Liver (tissue), 7 donors: ENCODE measurements at regions not wholly inside any gene's neighbourhood (a gene's known extent, or its start where the extent isn't known, plus 50 kb on each side); places are given as distances from the start of the nearest gene placed in this dataset.

ENCODE experiments used
- DNase-seq: peaks from one replicate; pipeline ENCODE4 v3.0.0-alpha.2; 2017; ENCODE audit warnings: low spot score
- H3K27ac ChIP-seq, 2 donors: one replicate each; pipeline ENCODE4 v1.7.0; 2013; ENCODE audit warnings: inconsistent platforms in 2 of 2, low read length in 2 of 2, control low read depth in 1 of 2, low read depth in 1 of 2, mild to moderate bottlenecking in 1 of 2
- H3K27me3 ChIP-seq, 4 donors: one replicate each; pipeline versions ENCODE4 v1.6.1 to v1.7.0; 2013; ENCODE audit warnings: low read length in 3 of 4, inconsistent platforms in 1 of 4, mild to moderate bottlenecking in 1 of 4, moderate library complexity in 1 of 4; ENCODE audit not compliant: control insufficient read depth in 4 of 4, insufficient read depth in 4 of 4
- H3K36me3 ChIP-seq, 4 donors: one replicate each; pipeline versions ENCODE4 v1.6.1 to v1.7.0; 2013; ENCODE audit warnings: low read length in 3 of 4, mild to moderate bottlenecking in 3 of 4, low read depth in 1 of 4, moderate library complexity in 1 of 4; ENCODE audit not compliant: control insufficient read depth in 4 of 4, insufficient read depth in 3 of 4
- H3K4me1 ChIP-seq, 4 donors: one replicate each; pipeline versions ENCODE4 v1.6.1 to v1.7.0; 2013; ENCODE audit warnings: low read length in 3 of 4, mild to moderate bottlenecking in 3 of 4, moderate library complexity in 1 of 4; ENCODE audit not compliant: control insufficient read depth in 4 of 4, insufficient read depth in 4 of 4
- H3K4me3 ChIP-seq, 3 donors: one replicate each; pipeline versions ENCODE4 v1.6.1 to v1.7.0; 2013; ENCODE audit warnings: low read length in 3 of 3, control low read depth in 1 of 3, low read depth in 1 of 3, mild to moderate bottlenecking in 1 of 3
- H3K9ac ChIP-seq, 2 donors: one replicate each; pipeline ENCODE4 v1.7.0; 2013; ENCODE audit warnings: low read length in 2 of 2, mild to moderate bottlenecking in 2 of 2, moderate library complexity in 2 of 2, control low read depth in 1 of 2, low read depth in 1 of 2
- H3K9me3 ChIP-seq, 4 donors: one replicate each; pipeline versions ENCODE4 v1.6.1 to v1.7.0; 2013; ENCODE audit warnings: low read length in 3 of 4; ENCODE audit not compliant: control insufficient read depth in 4 of 4
- ATF3 ChIP-seq: IDR thresholded peaks from 2 replicates; pipeline ENCODE4 v1.6.1; 2016; ENCODE audit warnings: antibody characterized with exemption
- EGR1 ChIP-seq, 2 donors: IDR thresholded peaks; 2 replicates each; pipeline ENCODE4 v1.6.1; 2016 to 2018; ENCODE audit warnings: antibody characterized with exemption in 2 of 2, low read depth in 2 of 2
- FOXA1 ChIP-seq: IDR thresholded peaks from 2 replicates; pipeline ENCODE4 v1.6.1; 2016; ENCODE audit warnings: antibody characterized with exemption
- FOXA2 ChIP-seq: IDR thresholded peaks from 2 replicates; pipeline ENCODE4 v1.6.1; 2016; ENCODE audit warnings: antibody characterized with exemption
- GABPA ChIP-seq, 2 donors: IDR thresholded peaks in 1 of 2; conservative IDR thresholded peaks in 1 of 2; 2 replicates each; pipeline ENCODE4 v1.6.1; 2016; ENCODE audit warnings: antibody characterized with exemption in 2 of 2, mild to moderate bottlenecking in 1 of 2, moderate library complexity in 1 of 2
- HNF4A ChIP-seq, 2 donors: conservative IDR thresholded peaks; 2 replicates each; pipeline ENCODE4 v1.6.1; 2016; ENCODE audit warnings: antibody characterized with exemption in 2 of 2, mild to moderate bottlenecking in 2 of 2
- HNF4G ChIP-seq: IDR thresholded peaks from 2 replicates; pipeline ENCODE4 v1.6.1; 2016; ENCODE audit warnings: antibody characterized with exemption
- JUND ChIP-seq, 2 donors: IDR thresholded peaks; 2 replicates each; pipeline ENCODE4 v1.6.1; 2016; ENCODE audit warnings: antibody characterized with exemption in 2 of 2
- MAX ChIP-seq: IDR thresholded peaks from 2 replicates; pipeline ENCODE4 v1.6.1; 2016; ENCODE audit warnings: antibody characterized with exemption
- NR2F2 ChIP-seq: IDR thresholded peaks from 2 replicates; pipeline ENCODE4 v1.6.1; 2016; ENCODE audit warnings: antibody characterized with exemption
- RAD21 ChIP-seq, 2 donors: IDR thresholded peaks; 2 replicates each; pipeline ENCODE4 v1.6.1; 2016; ENCODE audit warnings: antibody characterized with exemption in 2 of 2, mild to moderate bottlenecking in 2 of 2
- REST ChIP-seq: IDR thresholded peaks from 2 replicates; pipeline ENCODE4 v1.6.1; 2016; ENCODE audit warnings: antibody characterized with exemption, mild to moderate bottlenecking
- RXRA ChIP-seq, 2 donors: IDR thresholded peaks; 2 replicates each; pipeline ENCODE4 v1.6.1; 2017 to 2018; ENCODE audit warnings: antibody characterized with exemption in 2 of 2, mild to moderate bottlenecking in 1 of 2
- SP1 ChIP-seq: IDR thresholded peaks from 2 replicates; pipeline ENCODE4 v1.6.1; 2018; ENCODE audit warnings: antibody characterized with exemption, mild to moderate bottlenecking
- TAF1 ChIP-seq: conservative IDR thresholded peaks from 2 replicates; pipeline ENCODE4 v1.6.1; 2016; ENCODE audit warnings: antibody characterized with exemption, mild to moderate bottlenecking
- YY1 ChIP-seq: IDR thresholded peaks from 2 replicates; pipeline ENCODE4 v1.6.1; 2016; ENCODE audit warnings: antibody characterized with exemption, mild to moderate bottlenecking
- ZBTB33 ChIP-seq: IDR thresholded peaks from 2 replicates; pipeline ENCODE4 v1.6.1; 2016; ENCODE audit warnings: antibody characterized with exemption
- WGBS: extraction: QIAGEN DNeasy Blood & Tissue Kit; methylation state at CpG from one replicate; pipeline ENCODE4 v1.1.7; 2013; 5-methylcytosine and 5-hydroxymethylcytosine counted together
- donor health status: healthy.
- donor health status: healthy.
- donor health status: healthy.
- donor health status: healthy.

GRCh38 chr1:43067233-43067745 lies 104.8 kb downstream of the EBNA1BP2 start:
- Histone ChIP-seq H3K27me3 (peaks cover 0 to 3% (median 2%) of the 10 kb centered on the region in 4 donors), H3K4me1 (peaks cover 0 to 6% (median 3%) of the 10 kb centered on the region in 4 donors), H3K4me3 (no peak overlapping the region), H3K9me3 (no peaks in the 10 kb centered on the region), H3K36me3 (no peaks in the 10 kb centered on the region), H3K9ac (no peak overlapping the region), H3K27ac (no peak overlapping the region)
- TF ChIP-seq RAD21 (IDR thresholded peaks at IDR 0.05) (no peak), GABPA (IDR thresholded peaks at IDR 0.05 in 1 of 2, conservative IDR thresholded peaks at IDR 0.05 in 1 of 2) (no peak), HNF4A (conservative IDR thresholded peaks at IDR 0.05) (no peak), RXRA (IDR thresholded peaks at IDR 0.05) (no peak)
- 94% methylated on average over 6 of the region's 6 CpGs for WGBS
- peak; percentile 35 for DNase-seq

GRCh38 chr1:43066578-43066977 lies 105.5 kb downstream of the EBNA1BP2 start:
- H3K9me3 ChIP-seq: no peaks in the 10 kb centered on the region
- DNase-seq: peak; percentile 33
- no peak overlapping the region for H3K27ac ChIP-seq
- H3K9ac ChIP-seq: no peak overlapping the region
- H3K36me3 ChIP-seq: no peaks in the 10 kb centered on the region
- H3K27me3 ChIP-seq: peaks cover 0 to 3% (median 2%) of the 10 kb centered on the region in 4 donors
- TF ChIP-seq FOXA2 (no peak), FOXA1 (no peak), ATF3 (no peak), SP1 (no peak), RXRA (IDR thresholded peaks at IDR 0.05) (no peak), NR2F2 (no peak), EGR1 (IDR thresholded peaks at IDR 0.05; ENCODE audit: low read depth in 2 of 2) (no peak)
- no peak overlapping the region for H3K4me3 ChIP-seq
- H3K4me1 ChIP-seq: peaks cover 0 to 6% (median 3%) of the 10 kb centered on the region in 4 donors
- WGBS: 94% methylated on average over 9 of the region's 9 CpGs

- Histone ChIP-seq H3K27ac (no peak overlapping the region), H3K9ac (no peak overlapping the region), H3K27me3 (peaks cover 0 to 3% (median 2%) of the 10 kb centered on the region in 4 donors), H3K4me3 (no peak overlapping the region), H3K4me1 (peaks cover 0 to 6% (median 3%) of the 10 kb centered on the region in 4 donors), H3K36me3 (no peaks in the 10 kb centered on the region), H3K9me3 (no peaks in the 10 kb centered on the region)
- DNase-seq: peak; percentile 22
- 89% methylated on average over 13 of the region's 13 CpGs for WGBS
- TF ChIP-seq RAD21 (IDR thresholded peaks at IDR 0.05) (no peak), NR2F2 (no peak), TAF1 (no peak), EGR1 (IDR thresholded peaks at IDR 0.05; ENCODE audit: low read depth in 2 of 2) (no peak), YY1 (no peak), SP1 (no peak), RXRA (IDR thresholded peaks at IDR 0.05) (no peak), MAX (no peak), HNF4G (no peak), FOXA2 (no peak), FOXA1 (no peak), GABPA (IDR thresholded peaks at IDR 0.05 in 1 of 2, conservative IDR thresholded peaks at IDR 0.05 in 1 of 2) (no peak), REST (no peak), JUND (IDR thresholded peaks at IDR 0.05) (no peak), ZBTB33 (no peak), ATF3 (no peak)
Measured at GRCh38 chr1:43065616-43066399, 106.3 kb downstream of the EBNA1BP2 start.
